ENCODE measurements at regions not wholly inside any gene's neighbourhood (a gene's known extent, or its start where the extent isn't known, plus 50 kb on each side); places are given as distances from the start of the nearest gene placed in this dataset.

DNA sequence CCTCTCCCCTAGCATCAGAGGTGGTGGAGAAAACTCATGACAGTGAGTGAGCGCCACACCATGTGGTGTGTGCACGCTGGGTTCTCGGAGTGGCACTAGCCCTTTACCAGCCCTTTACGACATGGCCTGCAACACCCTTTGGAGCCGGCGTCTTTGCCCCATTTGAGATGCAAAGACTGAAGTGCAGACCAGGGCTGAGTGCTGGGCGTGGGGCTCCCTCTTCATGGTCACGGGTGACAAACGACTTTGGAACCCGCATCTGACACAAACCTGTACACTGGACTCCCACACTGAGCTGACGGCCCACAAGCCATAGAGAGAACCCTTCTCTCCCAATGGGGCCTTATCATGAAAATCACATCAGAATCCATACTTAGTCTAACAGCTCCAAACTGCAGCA, 76.8 kb upstream of the ALDH1L1 start:
- no peak for DNase-seq (ENCODE audit: low read depth)
- no peak for TF ChIP-seq CTCF (IDR thresholded peaks at IDR 0.05; ENCODE audit: insufficient read depth, low read depth, low read length, missing control alignments)
- H3K4me3 ChIP-seq (ENCODE audit: low read depth, low read length), result no peak overlapping the region

GRCh38 chr3:126256251-126256650, 75.9 kb upstream of the ALDH1L1 start:
- no peak overlapping the region for H3K4me3 ChIP-seq (ENCODE audit: low read depth, low read length)
- DNase-seq (ENCODE audit: low read depth), result no peak
- no peak for TF ChIP-seq CTCF (IDR thresholded peaks at IDR 0.05; ENCODE audit: insufficient read depth, low read depth, low read length, missing control alignments)

DNA sequence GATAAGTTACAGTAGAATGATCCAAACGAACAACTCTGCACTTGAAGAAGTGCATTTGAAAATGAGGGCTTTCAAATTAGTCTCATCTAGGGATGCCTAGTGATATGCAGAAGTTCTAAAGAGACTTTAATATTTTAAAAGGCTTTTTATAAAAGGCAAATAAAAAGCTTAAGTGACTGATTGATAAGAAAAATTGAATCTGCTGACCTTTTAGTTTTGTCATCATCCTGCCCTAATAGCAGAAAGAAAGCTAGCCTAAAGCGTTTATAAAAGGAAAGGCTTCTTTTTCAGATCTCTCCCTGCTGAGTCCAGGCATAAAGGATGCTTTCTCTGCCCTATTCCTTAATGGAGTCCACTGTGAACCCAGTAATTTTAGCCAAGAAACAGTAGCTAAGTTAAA, 72.7 kb upstream of the ALDH1L1 start:
- no peak for DNase-seq (ENCODE audit: low read depth)
- TF ChIP-seq CTCF (IDR thresholded peaks at IDR 0.05; ENCODE audit: insufficient read depth, low read depth, low read length, missing control alignments), result no peak
- no peak overlapping the region for H3K4me3 ChIP-seq (ENCODE audit: low read depth, low read length)

GRCh38 chr3:126252373-126252772, 72.0 kb upstream of the ALDH1L1 start:
- H3K4me3 ChIP-seq (ENCODE audit: low read depth, low read length), result no peak overlapping the region
- no peak for DNase-seq (ENCODE audit: low read depth)
- TF ChIP-seq CTCF (IDR thresholded peaks at IDR 0.05; ENCODE audit: insufficient read depth, low read depth, low read length, missing control alignments), result no peak

DNA sequence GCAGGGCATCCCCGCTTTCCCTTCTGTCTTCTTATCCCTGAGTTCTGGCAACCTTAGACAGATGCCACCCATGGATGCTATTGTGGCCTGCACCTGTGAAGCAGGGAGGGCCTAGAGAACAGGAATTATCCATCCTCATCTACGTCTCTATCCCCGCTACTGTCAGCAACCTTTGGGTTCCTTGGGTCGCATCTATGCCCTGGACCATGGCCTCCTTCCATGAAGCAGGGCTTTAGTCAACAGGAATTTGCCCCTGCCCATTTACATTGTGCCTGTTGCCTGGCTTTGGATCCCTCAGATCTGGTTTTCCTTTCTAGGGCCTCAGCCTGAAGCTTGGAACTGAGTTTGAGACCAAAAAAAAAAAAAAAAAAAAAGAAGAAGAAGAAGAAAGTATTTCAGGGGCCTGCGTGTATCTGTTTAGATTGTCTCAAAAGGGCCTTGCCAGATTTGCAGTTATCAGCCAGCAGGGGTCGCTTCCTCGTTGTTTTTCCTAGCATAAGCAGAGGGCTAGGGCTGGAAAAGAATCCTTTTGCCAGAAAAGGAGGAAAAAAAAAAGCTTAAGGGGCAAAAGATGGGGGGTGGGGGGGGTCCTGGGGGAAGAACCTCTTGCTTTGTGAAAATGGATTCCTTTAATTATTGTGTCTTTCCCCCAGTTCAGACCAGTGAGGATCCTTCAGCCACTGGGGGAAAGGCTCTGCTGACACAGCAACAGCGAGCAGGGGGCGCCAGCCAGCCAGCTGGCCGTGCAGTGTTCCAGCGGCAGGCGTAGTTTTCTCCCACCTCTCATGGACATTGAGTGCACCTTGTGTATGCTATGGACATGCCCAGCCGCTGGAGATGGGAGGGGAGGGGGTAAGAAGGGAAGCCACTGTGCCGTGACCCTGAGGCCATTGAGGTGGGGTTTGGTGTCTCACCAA, 65.7 kb upstream of the ALDH1L1 start:
- DNase-seq (ENCODE audit: low read depth), result peak; percentile 21
- no peak overlapping the region for H3K4me3 ChIP-seq (ENCODE audit: low read depth, low read length)
- peak; percentile 37 for TF ChIP-seq CTCF (IDR thresholded peaks at IDR 0.05; ENCODE audit: insufficient read depth, low read depth, low read length, missing control alignments)

Measured in GM12865 (cell line).